CD4-positive, alpha-beta T cell treated with Interleukin-2 at 100 ng/mL for 4 hours (primary cell): ENCODE measurements at regions not wholly inside any gene's neighbourhood (a gene's known extent, or its start where the extent isn't known, plus 50 kb on each side); places are given as distances from the start of the nearest gene placed in this dataset.

Experiments used
- DNase-seq: peaks from one replicate; pipeline ENCODE4 v3.0.0-alpha.2; 2020; ENCODE audit warnings: low spot score

DNA sequence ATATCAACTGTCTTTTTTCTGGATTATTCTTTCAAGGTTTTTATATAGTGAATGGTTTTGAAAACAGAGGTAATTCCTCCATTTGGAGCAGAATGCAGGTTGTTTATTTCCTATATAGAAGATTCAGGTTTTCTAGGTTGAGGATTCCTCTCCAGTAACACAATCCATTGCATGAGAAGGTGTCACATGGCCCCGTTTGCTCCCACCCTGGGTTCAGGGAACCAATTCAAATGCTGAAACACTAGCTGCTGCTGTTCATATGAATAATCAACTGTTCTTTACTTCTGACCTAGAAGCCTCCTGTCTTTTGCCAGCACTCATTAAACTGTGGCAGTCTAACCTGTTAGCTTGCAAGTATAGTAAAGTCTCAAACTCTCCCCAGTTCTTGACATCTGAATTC, 1316.9 kb upstream of the TENM3 start:
- DNase-seq = no peak

GRCh38 chr4:180932370-180933001, 1310.7 kb upstream of the TENM3 start:
- DNase-seq = no peak

DNA sequence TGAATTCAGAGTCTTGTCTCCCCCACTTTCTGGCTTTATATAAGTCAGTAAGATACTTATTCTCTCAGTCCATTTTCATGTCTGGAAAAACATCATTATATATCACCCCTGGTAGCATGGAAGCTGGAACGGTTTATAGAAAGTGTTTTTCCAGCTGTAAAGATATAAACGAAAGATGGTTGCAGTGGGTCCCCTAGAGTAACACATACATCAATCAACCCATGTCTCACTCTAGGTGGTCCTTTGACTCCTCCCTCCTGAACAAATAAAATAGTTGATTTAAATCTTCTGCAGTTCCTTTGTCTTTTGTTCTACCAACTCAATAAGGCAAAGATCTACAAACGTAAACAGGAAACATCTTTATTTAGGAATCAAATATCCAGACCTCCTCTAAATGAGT, 1306.1 kb upstream of the TENM3 start:
- DNase-seq = no peak

DNA sequence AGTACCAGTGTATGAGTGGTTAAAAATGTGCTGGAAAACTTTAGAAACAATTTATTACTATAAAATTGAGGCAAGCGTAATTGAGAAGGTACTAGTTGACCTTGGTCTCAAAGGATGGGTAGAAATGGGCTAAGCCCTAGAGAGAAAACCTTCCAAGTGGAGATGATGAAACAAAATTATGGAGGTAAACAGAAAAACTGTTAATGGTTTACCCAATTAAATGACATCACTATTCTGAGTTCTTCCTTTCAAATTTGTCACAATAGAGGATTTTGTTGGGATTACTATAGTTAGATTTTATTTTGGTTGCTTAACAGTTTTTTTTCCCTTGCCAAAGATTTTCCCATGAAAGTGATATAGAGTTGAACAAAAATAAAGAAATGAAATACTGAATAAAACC, 1302.5 kb upstream of the TENM3 start:
- no peak for DNase-seq

GRCh38 chr4:180942367-180942916, 1300.8 kb upstream of the TENM3 start:
- DNase-seq = no peak

DNA sequence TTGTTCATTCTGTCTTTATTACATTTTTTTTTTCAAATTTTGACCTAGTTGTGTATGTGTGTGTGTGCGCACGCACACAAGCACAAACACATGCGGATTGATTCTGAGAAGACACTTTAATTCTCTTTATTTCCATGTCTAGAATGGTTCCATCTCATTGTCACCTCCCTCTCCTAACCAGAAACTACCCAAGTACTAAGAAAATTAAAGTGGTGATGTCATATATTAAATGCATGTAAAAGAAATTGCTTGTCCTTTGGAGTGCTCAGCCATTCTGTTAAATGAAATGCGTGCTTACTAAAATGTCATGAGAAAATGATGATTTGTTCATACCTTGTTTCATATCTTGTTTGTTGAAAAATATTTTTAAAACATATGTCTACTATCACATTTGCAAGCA, 1297.0 kb upstream of the TENM3 start:
- DNase-seq = no peak

DNA sequence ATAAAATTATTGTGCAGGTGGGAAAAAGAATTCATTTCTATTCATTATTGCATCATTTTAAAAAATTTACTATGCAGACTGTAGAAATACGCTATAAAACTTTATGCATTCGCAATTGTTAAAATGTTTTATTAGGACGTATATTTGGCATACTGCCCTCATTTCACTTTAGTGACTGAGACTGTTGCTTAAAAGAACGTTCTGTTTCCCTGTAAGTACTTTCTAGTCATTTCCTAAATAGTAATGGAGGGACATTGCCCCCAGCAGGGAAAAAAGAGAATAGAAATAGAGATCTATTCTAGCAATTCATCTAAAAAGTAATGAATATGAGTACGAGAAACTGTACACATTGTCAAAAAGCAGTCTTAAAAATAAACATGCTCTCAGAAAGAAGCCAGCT, 1295.8 kb upstream of the TENM3 start:
- DNase-seq = no peak

DNA sequence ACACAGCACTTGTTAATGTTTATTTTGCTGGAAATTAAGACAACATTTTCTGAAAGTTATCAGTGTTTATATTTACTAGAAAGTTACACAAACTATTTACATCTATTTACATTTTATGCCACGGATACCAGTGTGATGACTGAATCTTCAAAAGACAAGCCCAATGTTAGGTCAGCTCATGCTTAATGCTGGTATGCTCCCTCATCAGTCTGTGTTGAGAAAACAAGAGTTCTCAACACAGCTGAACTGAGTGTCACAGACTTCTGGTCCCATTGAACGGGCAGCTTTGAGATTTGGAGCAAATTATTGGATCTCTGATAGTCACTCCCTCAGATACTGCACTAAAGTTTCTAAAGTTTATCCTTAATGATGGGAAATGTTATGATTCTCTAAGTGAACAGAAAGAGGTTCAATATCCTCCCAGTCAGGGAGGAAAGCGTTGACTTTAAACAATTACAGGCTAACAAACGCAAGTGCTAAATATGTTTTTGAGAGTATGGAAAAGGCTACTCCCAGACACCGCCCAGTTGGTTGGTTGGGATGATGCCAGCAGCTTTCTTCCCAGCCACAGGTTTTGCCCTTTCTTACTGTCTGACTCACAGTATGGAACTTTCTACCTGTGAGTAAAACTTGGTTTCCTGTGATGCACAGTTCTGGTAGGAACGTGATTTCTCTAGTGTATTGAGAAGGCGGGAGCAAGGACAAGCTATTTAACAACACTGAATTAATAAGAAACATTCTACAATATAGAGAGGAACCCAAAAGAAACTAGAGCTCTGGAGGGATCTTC, 1293.6 kb upstream of the TENM3 start:
- no peak for DNase-seq

DNA sequence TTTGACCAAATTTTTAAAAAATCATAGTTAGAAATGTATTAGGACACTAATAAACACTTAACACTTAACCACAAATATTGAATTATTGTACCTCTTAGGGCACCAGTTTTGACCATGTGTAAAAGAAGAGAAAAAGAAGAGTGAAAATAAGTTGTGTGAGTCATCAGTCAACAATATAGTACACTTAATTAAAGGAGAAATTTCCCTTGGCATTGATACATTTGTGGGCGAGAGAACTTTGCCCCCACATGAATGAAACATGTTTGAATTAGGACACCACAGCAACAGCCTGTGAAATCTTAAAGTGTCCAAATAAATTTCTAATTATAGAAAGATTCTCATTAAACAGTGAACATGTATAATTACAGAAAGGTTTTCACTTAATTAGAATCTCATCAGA, 1292.8 kb upstream of the TENM3 start:
- DNase-seq = no peak

DNA sequence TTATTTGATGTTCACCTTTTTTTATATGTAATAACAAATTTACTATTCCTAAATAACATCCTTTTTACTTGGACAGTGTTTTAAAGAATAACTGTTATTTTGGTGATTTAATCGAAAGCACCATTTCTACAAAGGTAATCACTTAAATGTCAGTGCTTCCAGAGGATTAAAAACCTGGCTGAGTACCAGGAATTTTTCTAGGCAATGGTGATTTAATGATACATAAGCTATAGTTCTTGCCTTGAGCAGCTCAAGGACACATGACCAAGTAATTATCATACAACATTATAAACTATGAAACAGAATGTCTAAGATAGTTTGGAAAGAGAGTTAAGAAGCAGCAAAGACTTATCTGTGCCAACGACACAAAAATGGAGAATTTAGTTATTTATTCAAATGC, 1291.9 kb upstream of the TENM3 start:
- DNase-seq = no peak

DNA sequence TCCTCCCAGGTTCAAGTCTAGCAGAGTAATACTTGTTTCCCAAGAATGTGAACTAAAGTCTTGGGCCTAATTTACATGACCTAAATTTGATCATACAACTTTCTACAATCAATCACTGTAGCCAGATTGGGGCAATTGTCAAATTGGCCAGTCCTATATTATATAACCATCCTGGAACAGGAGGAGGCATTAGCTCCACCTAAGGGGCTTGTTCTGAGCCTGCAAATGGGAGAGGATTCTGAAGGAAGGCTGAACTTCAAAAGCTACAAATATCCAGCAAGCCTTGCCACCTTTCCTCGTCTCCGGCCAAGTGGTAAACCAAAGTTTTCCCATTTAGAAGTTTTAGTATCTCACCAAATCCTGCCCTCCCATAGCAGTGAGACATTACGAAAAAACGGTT, 1289.6 kb upstream of the TENM3 start:
- DNase-seq = no peak

GRCh38 chr4:180960743-180961401, 1282.3 kb upstream of the TENM3 start:
- no peak for DNase-seq

DNA sequence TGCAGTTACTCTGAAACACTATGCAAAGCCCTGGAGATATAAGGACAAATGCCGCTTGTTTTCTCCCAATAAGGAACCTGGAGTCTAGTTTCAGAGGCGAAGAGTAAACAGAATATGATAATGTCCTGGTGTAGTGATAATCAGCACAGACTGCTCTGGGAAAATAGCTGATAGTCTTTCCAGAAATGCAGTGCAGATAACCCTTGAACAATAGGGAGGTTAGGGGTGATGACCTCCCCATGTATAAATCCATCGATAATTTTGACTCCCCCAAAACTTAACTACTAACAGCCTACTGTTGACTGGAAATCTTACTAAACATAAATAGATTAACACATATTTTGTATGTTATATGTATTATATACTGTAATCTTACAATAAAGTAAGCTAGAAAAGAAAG, 1280.9 kb upstream of the TENM3 start:
- no peak for DNase-seq

DNA sequence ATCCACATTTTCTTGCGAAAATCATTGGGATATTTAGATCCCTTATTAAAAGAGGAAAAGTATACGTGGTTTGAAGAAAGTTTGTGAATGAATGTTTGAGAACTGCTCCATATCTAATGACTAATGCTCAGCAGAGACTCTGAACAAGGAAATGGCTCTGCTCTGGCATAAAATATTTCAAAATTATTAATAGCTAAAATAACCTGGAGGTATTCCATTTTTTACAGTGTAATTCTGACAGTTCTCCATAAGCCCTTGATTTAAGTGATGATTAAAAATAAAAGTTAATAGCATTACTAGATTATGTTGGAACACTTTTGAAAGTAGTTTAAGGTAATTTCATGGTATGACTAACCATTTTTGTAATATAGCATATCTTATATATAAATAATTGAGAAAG, 1276.9 kb upstream of the TENM3 start:
- no peak for DNase-seq

GRCh38 chr4:180967936-180968335, 1275.3 kb upstream of the TENM3 start:
- no peak for DNase-seq

DNA sequence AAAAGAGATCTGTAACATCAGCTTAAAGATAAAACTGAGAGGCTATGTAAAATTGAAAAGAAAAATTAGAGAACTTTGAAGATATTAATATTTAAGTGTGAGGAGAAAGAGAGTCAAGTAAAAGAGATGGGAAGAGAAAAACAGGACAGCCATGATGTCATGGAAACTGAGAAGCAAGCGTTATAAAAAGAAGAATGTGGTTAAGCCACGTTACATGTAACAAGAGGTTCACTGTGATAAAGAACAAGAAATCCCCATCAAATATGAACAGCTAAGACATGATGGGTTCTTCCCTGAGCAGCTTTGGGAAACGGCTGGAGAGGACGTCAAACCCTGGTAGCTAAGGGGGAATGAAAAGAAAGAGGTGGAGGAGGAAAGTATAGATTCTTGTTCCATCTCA, 1269.3 kb upstream of the TENM3 start:
- DNase-seq = no peak

GRCh38 chr4:180990931-180991330, 1252.3 kb upstream of the TENM3 start:
- no peak for DNase-seq

DNA sequence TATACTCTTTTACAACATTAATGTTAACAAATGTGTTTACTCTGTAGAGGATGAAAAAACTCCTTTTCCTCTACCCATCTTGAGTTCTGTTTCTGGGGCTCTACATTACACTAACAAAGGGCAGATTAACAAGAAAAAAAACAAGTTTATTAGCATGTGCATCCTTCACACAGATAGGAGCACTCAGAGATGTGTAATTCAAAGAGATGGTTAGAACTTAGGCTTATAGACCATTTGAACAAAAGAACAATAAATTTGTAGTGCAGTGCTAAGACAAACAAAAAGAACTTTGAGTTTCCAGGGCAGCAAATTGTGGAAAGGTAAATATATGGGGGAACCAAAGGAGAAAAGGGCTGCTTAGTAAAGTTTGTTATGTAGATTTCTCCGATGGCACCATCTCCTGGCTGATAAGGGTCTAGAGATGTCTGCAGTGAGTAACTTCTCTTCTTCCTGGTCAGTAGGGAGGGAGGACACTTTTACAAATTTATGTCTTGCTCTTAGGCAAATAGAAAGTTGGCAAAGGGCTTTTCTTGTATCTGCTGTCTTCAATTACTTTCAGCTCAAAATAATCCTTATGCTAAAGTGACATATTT, 1249.9 kb upstream of the TENM3 start:
- DNase-seq = no peak

DNA sequence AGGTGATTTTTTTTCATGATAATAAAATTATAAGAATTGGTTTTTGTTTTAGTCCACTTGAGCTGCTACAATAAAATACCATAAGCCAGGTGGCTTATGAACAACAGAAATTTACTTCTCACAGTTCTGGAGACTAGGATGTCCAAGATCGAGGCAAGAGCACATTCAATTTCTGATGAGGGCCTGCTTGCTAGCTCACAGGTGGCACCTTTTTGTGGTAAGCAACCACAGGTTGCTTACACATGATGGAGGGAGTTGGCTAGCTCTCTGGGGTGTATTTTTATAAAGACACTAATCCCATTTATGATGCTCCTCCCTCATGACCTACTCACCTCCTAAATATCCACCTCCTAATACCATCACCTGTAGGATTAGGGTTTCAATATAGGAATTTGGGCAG, 1248.5 kb upstream of the TENM3 start:
- no peak for DNase-seq

- DNase-seq = no peak
These were observed 1244.0 kb upstream of the TENM3 start for GRCh38 chr4:180999217-180999616.

GRCh38 chr4:181004056-181004455, 1239.1 kb upstream of the TENM3 start:
- DNase-seq = no peak

DNA sequence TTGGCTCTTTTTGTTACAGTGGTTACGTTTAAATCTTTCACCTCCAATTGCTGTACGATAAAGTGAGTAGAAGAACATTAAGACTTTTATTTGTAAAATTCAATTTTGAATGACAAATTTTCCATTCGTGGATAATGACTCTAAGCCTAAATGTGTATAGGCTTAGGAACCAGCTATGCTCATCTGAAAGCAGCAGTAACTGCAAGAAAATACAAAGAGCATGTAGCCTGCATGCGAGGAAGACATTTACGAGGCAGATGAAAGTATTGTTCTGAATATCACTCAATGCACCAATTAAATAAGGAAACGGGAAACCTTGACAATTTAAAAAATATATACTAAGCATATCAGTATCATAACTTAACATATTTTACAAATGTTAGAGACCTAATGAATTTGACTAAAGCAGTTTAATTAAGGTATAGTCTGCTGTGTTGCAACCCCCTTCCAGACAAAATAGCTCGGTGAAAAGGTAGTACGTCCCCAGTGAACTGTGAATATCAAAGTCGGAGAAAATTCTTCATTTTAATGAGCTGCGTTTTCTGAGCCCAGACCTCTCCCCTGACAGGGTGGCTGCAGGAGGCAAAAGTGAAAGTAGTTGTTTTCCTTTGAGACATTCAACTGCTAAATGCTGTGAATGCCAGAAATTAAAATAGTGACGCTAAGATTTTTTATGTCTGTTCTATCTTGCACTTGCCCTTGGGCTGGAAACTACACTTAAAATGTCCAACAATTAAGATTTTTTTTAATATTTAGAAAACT, 1236.5 kb upstream of the TENM3 start:
- no peak for DNase-seq
